IMR-90 (cell line): ENCODE measurements at regions not wholly inside any gene's neighbourhood (a gene's known extent, or its start where the extent isn't known, plus 50 kb on each side); places are given as distances from the start of the nearest gene placed in this dataset.

ENCODE experiments used
- ATAC-seq: fragments of 200-7000 bp; cut with Tn5 transposase; 2 replicates; pipeline ENCODE4 v1.9.1; 2020; ENCODE audit warnings: low read depth, mild to moderate bottlenecking, moderate library complexity
- BruUV-seq: library from RNA; stranded (reverse); fragments of 400-500 nt; replicated peaks from 2 replicates; lab custom pipeline; 2021; lab: Mats Ljungman, UMichigan
- CTCF ChIA-PET: fragments of 300-600 bp; formaldehyde crosslinking; extraction: SDS; loops from one replicate; lab custom pipeline; 2021; ENCODE audit warnings: antibody characterized with exemption; lab: Yijun Ruan, JAX
- POLR2A ChIA-PET: fragments of 300-600 bp; sonication (Branson Sonifier 250); formaldehyde crosslinking; loops from one replicate; lab custom pipeline; 2022; ENCODE audit warnings: antibody characterized with exemption; ENCODE audit not compliant: unreplicated experiment; lab: Charles Lee
- DNase-seq: peaks from one replicate; pipeline ENCODE4 v3.0.0; 2013
- H2AFZ ChIP-seq: replicated peaks from 2 replicates; pipeline ENCODE3; 2013; ENCODE audit warnings: low read length, mild to moderate bottlenecking; ENCODE audit not compliant: poor library complexity
- H2AK5ac ChIP-seq: 2 replicates; pipeline ENCODE4 v1.6.1; 2013; ENCODE audit warnings: low read depth, low read length, inconsistent platforms
- H2AK9ac ChIP-seq: replicated peaks from 2 replicates; pipeline ENCODE3; 2013; ENCODE audit warnings: mild to moderate bottlenecking, low read depth, low read length, moderate library complexity; ENCODE audit not compliant: poor library complexity
- H2BK120ac ChIP-seq: 2 replicates; pipeline ENCODE4 v1.6.1; 2013; ENCODE audit warnings: low read depth, low read length, inconsistent platforms
- H2BK15ac ChIP-seq: 3 replicates; pipeline ENCODE4 v1.6.1; 2013; ENCODE audit warnings: low read depth, low read length, inconsistent platforms
- H2BK20ac ChIP-seq: 2 replicates; pipeline ENCODE4 v1.6.1; 2013; ENCODE audit warnings: low read depth, mild to moderate bottlenecking, inconsistent platforms, low read length, moderate library complexity
- H2BK5ac ChIP-seq: 2 replicates; pipeline ENCODE4 v1.6.1; 2013; ENCODE audit warnings: mild to moderate bottlenecking, low read depth, low read length, inconsistent platforms; ENCODE audit not compliant: poor library complexity, severe bottlenecking
- H3K14ac ChIP-seq: replicated peaks from 2 replicates; pipeline ENCODE4 v1.6.1; 2013; ENCODE audit warnings: low read depth, low read length, inconsistent platforms
- H3K18ac ChIP-seq: 2 replicates; pipeline ENCODE4 v1.6.1; 2013; ENCODE audit warnings: low read depth, low read length, control low read depth
- H3K23ac ChIP-seq: 2 replicates; pipeline ENCODE4 v1.6.1; 2013; ENCODE audit warnings: low read depth, low read length, inconsistent platforms
- H3K27ac ChIP-seq: 2 replicates; pipeline ENCODE4 v1.5.1; 2013; ENCODE audit warnings: mild to moderate bottlenecking, control low read depth, low read length; ENCODE audit not compliant: insufficient read depth
- H3K27me3 ChIP-seq: 2 replicates; pipeline ENCODE4 v1.6.1; 2013; ENCODE audit warnings: low read length; ENCODE audit not compliant: control insufficient read depth, insufficient read depth
- H3K36me3 ChIP-seq: 2 replicates; pipeline ENCODE4 v1.6.1; 2013; ENCODE audit warnings: low read length, mixed read lengths; ENCODE audit not compliant: control insufficient read depth, insufficient read depth
- H3K4ac ChIP-seq: 2 replicates; pipeline ENCODE4 v1.6.1; 2013; ENCODE audit warnings: low read depth, low read length, inconsistent platforms
- H3K4me1 ChIP-seq: 2 replicates; pipeline ENCODE4 v1.6.1; 2013; ENCODE audit warnings: low read length, mixed read lengths; ENCODE audit not compliant: control insufficient read depth, insufficient read depth
- H3K4me2 ChIP-seq: 2 replicates; pipeline ENCODE4 v1.6.1; 2013; ENCODE audit warnings: low read depth, mild to moderate bottlenecking, control low read depth, low read length, moderate library complexity
- H3K4me3 ChIP-seq: 2 replicates; pipeline ENCODE4 v1.5.1; 2013; ENCODE audit warnings: low read depth, mild to moderate bottlenecking, control low read depth, low read length, moderate library complexity; ENCODE audit not compliant: insufficient read depth
- H3K56ac ChIP-seq: 2 replicates; pipeline ENCODE4 v1.6.1; 2013; ENCODE audit warnings: low read length, inconsistent platforms; ENCODE audit not compliant: insufficient read depth; ENCODE audit errors: extremely low read depth
- H3K79me1 ChIP-seq, 2 experiments: 2 replicates each; pipeline ENCODE4 v1.6.1; 2013; ENCODE audit warnings: low read length in 2 of 2, inconsistent platforms in 1 of 2, low read depth in 1 of 2
- H3K9ac ChIP-seq: 2 replicates; pipeline ENCODE4 v1.6.1; 2013; ENCODE audit warnings: low read depth, low read length, control low read depth
- H3K9me1 ChIP-seq: 2 replicates; pipeline ENCODE4 v1.6.1; 2013; ENCODE audit warnings: low read length, inconsistent platforms; ENCODE audit not compliant: insufficient read depth
- H3K9me3 ChIP-seq: 2 replicates; pipeline ENCODE4 v1.6.1; 2013; ENCODE audit warnings: low read length; ENCODE audit not compliant: control insufficient read depth, insufficient read depth
- H4K20me1 ChIP-seq: 2 replicates; pipeline ENCODE4 v1.6.1; 2013; ENCODE audit warnings: low read length, inconsistent platforms; ENCODE audit not compliant: insufficient read depth
- H4K5ac ChIP-seq: 2 replicates; pipeline ENCODE4 v1.6.1; 2013; ENCODE audit warnings: mild to moderate bottlenecking, low read depth, low read length, control low read depth
- H4K8ac ChIP-seq, 2 experiments: 2 replicates each; pipeline ENCODE4 v1.6.1; 2013; ENCODE audit warnings: low read depth in 2 of 2, low read length in 2 of 2, control low read depth in 1 of 2, inconsistent platforms in 1 of 2
- H4K91ac ChIP-seq: 2 replicates; pipeline ENCODE4 v1.6.1; 2013; ENCODE audit warnings: low read depth, low read length, inconsistent platforms; ENCODE audit not compliant: insufficient read depth
- BHLHE40 ChIP-seq: fragments of 150-350 bp; IDR thresholded peaks from 2 replicates; pipeline ENCODE4 v1.6.1; 2016; ENCODE audit warnings: mild to moderate bottlenecking, low read depth, low read length
- CEBPB ChIP-seq: IDR thresholded peaks from 2 replicates; pipeline ENCODE4 v1.6.1; 2012; ENCODE audit warnings: low read depth, low read length, improper control_type of control experiment
- CHD1 ChIP-seq: IDR thresholded peaks from 2 replicates; pipeline ENCODE4 v1.6.1; 2012; ENCODE audit warnings: low read depth, low read length, improper control_type of control experiment
- FOS ChIP-seq: fragments of 150-350 bp; IDR thresholded peaks from 2 replicates; pipeline ENCODE4 v1.6.1; 2016; ENCODE audit warnings: low read depth, low read length
- MAFK ChIP-seq: IDR thresholded peaks from 2 replicates; pipeline ENCODE4 v1.6.1; 2012; ENCODE audit warnings: low read depth, low read length, improper control_type of control experiment
- MAZ ChIP-seq: IDR thresholded peaks from 2 replicates; pipeline ENCODE4 v1.6.1; 2012; ENCODE audit warnings: low read depth, mild to moderate bottlenecking, low read length, improper control_type of control experiment, moderate library complexity, borderline replicate concordance
- MXI1 ChIP-seq: IDR thresholded peaks from 2 replicates; pipeline ENCODE4 v1.6.1; 2012; ENCODE audit warnings: low read depth, mild to moderate bottlenecking, low read length, moderate library complexity, borderline replicate concordance
- NFE2L2 ChIP-seq: fragments of 150-350 bp; IDR thresholded peaks from 2 replicates; pipeline ENCODE4 v1.6.1; 2016; ENCODE audit warnings: low read depth, mild to moderate bottlenecking, low read length
- POLR2A ChIP-seq: IDR thresholded peaks from 2 replicates; pipeline ENCODE4 v1.6.1; 2012; ENCODE audit warnings: mild to moderate bottlenecking, low read depth, low read length
- RAD21 ChIP-seq: IDR thresholded peaks from 2 replicates; pipeline ENCODE4 v1.6.1; 2012; ENCODE audit warnings: low read length, improper control_type of control experiment
- RCOR1 ChIP-seq: IDR thresholded peaks from 2 replicates; pipeline ENCODE4 v1.6.1; 2012; ENCODE audit warnings: mild to moderate bottlenecking, low read length, improper control_type of control experiment; ENCODE audit not compliant: insufficient replicate concordance
- RFX5 ChIP-seq: IDR thresholded peaks from 2 replicates; pipeline ENCODE4 v1.8.0; 2012; ENCODE audit warnings: low read depth, mild to moderate bottlenecking, low read length, moderate library complexity
- SMC3 ChIP-seq: fragments of 150-350 bp; IDR thresholded peaks from 2 replicates; pipeline ENCODE4 v1.6.1; 2016; ENCODE audit warnings: low read depth, mild to moderate bottlenecking, antibody characterized with exemption, low read length, moderate library complexity
- dilution Hi-C: fragments of 300-500 bp; cut with HindIII; formaldehyde crosslinking; loops from one replicate; pipeline ENCODE4 v1.14.3; 2018; ENCODE audit warnings: low sequenced_read_pairs; ENCODE audit not compliant: unreplicated experiment
- in situ Hi-C: fragments of 300-500 bp; cut with MboI; formaldehyde crosslinking; loops from 3 replicates; pipeline ENCODE4 v1.14.3; 2019; ENCODE audit warnings: low sequenced_read_pairs, inconsistent platforms, mixed read lengths
- intact Hi-C: fragments of 100-400 bp; cut with micrococcal nuclease; formaldehyde crosslinking; loops from 2 replicates; pipeline ENCODE4 v1.10.0; 2022
- TF ChIP-seq, protein P1 (sequence below): fragments of 150-350 bp; IDR thresholded peaks from 2 replicates; pipeline ENCODE4 v1.6.1; 2016; ENCODE audit warnings: low read depth, mild to moderate bottlenecking, low read length, moderate library complexity, borderline replicate concordance
- TF ChIP-seq, protein P2 (sequence below): fragments of 150-350 bp; IDR thresholded peaks from 2 replicates; pipeline ENCODE4 v1.6.1; 2017; ENCODE audit warnings: mild to moderate bottlenecking, antibody characterized with exemption, low read length, low read depth
- TF ChIP-seq, protein P3 (sequence below): conservative IDR thresholded peaks from 2 replicates; pipeline ENCODE4 v1.5.1; 2012; ENCODE audit warnings: mild to moderate bottlenecking, low read depth, low read length, improper control_type of control experiment

DNA sequence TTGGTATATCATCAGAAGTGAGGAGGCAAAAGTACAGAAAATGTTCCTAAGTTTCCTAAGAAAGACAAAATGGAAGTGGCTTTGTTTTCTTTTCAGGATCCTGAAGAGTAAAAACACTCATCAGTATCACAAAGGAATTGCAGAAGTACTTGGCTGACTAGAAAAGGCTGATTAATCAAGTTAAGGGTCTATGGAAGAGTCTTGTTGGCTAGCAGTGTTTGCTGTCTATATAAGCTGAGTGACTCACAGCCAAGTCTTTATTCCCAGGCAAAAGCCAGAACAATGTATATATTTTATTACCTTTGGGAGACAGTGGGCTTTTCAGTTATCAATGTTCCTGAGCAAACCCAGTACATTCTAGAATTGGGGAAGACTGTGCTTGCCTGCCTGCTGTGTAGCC lies 777.0 kb downstream of the PLA2G4A start:
- Histone ChIP-seq H2BK15ac (no peak overlapping the region), H2AFZ (no peak overlapping the region), H3K27me3 (no peaks in the 10 kb centered on the region), H3K18ac (no peak overlapping the region), H3K23ac (no peak overlapping the region), H2AK5ac (no peak overlapping the region), H3K14ac (no peak overlapping the region), H3K36me3 (no peaks in the 10 kb centered on the region), H3K4me3 (no peak overlapping the region), H3K9me1 (no peaks in the 10 kb centered on the region), H3K4me2 (no peak overlapping the region), H3K56ac (no peak overlapping the region), H4K8ac (no peak overlapping the region), H2BK20ac (no peak overlapping the region), H4K20me1 (no peaks in the 10 kb centered on the region), H3K27ac (no peak overlapping the region), H2BK120ac (no peak overlapping the region), H2BK5ac (no peak overlapping the region), H3K9me3 (no peaks in the 10 kb centered on the region), H3K4me1 (no peaks in the 10 kb centered on the region), H2AK9ac (no peak overlapping the region), H4K5ac (no peak overlapping the region), H3K79me1 (no peaks in the 10 kb centered on the region), H4K91ac (no peak overlapping the region), H3K9ac (no peak overlapping the region), H3K4ac (no peak overlapping the region)
- dilution Hi-C loops (no loop called here), intact Hi-C loops (no loop called here), in situ Hi-C loops (no loop called here)
- no peak for ATAC-seq
- no TSS peak for BruUV-seq
- CTCF ChIA-PET = interaction anchor here (1.2 kb wide), 1 partner anchor 16 kb away, joined by 3 read pairs; no protein-coding TSS in a partner anchor
- TF ChIP-seq NFE2L2 (no peak), POLR2A (no peak), RAD21 (no peak), CHD1 (no peak), BHLHE40 (no peak), RFX5 (no peak), FOS (no peak), MAFK (no peak), CEBPB (no peak), MAZ (no peak), RCOR1 (no peak), MXI1 (no peak), SMC3 (no peak)
- TF ChIP-seq, protein P1, sequence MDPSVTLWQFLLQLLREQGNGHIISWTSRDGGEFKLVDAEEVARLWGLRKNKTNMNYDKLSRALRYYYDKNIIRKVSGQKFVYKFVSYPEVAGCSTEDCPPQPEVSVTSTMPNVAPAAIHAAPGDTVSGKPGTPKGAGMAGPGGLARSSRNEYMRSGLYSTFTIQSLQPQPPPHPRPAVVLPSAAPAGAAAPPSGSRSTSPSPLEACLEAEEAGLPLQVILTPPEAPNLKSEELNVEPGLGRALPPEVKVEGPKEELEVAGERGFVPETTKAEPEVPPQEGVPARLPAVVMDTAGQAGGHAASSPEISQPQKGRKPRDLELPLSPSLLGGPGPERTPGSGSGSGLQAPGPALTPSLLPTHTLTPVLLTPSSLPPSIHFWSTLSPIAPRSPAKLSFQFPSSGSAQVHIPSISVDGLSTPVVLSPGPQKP = no peak
- TF ChIP-seq, protein P2, sequence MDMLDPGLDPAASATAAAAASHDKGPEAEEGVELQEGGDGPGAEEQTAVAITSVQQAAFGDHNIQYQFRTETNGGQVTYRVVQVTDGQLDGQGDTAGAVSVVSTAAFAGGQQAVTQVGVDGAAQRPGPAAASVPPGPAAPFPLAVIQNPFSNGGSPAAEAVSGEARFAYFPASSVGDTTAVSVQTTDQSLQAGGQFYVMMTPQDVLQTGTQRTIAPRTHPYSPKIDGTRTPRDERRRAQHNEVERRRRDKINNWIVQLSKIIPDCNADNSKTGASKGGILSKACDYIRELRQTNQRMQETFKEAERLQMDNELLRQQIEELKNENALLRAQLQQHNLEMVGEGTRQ = no peak
- TF ChIP-seq, protein P3, sequence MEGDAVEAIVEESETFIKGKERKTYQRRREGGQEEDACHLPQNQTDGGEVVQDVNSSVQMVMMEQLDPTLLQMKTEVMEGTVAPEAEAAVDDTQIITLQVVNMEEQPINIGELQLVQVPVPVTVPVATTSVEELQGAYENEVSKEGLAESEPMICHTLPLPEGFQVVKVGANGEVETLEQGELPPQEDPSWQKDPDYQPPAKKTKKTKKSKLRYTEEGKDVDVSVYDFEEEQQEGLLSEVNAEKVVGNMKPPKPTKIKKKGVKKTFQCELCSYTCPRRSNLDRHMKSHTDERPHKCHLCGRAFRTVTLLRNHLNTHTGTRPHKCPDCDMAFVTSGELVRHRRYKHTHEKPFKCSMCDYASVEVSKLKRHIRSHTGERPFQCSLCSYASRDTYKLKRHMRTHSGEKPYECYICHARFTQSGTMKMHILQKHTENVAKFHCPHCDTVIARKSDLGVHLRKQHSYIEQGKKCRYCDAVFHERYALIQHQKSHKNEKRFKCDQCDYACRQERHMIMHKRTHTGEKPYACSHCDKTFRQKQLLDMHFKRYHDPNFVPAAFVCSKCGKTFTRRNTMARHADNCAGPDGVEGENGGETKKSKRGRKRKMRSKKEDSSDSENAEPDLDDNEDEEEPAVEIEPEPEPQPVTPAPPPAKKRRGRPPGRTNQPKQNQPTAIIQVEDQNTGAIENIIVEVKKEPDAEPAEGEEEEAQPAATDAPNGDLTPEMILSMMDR = no peak
- POLR2A ChIA-PET = no interaction called here
- DNase-seq = no peak
